DMS114 treated with DMSO at 0.1 percent for 48 hours (cell line): ENCODE measurements at regions not wholly inside any gene's neighbourhood (a gene's known extent, or its start where the extent isn't known, plus 50 kb on each side); places are given as distances from the start of the nearest gene placed in this dataset.

ENCODE experiments used
- DNase-seq: peaks from one replicate; lab custom pipeline; 2025; ENCODE audit not compliant: unreplicated experiment; lab: John Stamatoyannopoulos, UW

DNA sequence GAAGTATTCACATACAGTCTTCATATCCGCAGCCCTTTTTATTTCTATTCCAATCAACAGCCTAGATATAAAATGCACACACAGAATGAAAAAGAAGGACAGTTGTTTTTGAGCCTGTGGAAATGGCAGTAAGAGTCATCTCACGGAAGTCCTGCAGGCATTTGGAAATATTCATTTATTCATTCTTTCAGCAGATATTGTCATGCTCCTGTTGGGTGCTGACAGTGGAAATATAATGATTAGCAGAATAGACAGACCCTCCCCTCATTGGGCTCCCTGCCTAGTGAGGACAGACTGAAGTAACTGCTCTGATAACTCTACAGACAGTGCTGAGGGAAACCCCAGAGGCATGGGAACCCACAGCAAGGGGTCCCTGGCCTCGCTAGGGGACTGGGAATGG lies 392.3 kb downstream of the FOXO1 start:
- no peak for DNase-seq

DNA sequence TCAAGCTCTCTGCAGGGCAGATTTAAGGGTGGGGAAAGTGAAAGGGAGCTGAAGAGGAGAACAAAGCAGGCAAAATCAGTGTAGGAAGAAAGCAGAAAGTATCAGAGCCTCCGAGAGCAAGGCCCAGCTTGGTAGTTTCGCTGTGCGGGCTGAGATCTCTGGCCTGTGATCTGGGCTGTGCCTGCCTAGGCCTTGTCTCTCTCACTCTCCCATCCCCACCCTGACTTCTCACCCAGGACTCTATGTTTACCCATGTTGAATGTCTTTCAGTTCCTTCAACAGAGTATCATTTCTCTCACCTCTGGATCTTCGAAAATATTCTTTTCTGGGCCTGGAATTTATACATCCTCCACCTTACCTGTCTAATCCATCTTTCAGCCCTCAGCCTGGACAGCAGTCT lies 391.3 kb downstream of the FOXO1 start:
- no peak for DNase-seq

DNA sequence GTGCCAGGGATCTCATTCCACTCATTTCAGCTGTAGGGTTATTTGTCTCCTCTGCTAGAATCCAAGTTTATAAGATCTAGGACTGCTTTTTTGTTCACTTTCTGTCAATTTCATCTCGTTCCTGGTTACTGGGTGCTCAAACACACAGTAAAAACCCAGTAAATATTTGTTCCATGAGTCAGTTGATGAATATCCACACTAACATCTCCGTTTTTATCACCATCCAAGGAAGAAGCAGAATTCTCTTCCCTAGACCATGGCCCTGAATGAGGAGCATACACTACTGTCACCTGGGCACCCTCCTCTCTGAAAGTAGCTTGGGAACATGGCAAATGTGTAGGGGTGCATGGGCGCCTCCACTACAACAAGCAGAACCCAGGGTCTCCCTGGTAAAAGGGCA lies 390.8 kb downstream of the FOXO1 start:
- DNase-seq = no peak

DNA sequence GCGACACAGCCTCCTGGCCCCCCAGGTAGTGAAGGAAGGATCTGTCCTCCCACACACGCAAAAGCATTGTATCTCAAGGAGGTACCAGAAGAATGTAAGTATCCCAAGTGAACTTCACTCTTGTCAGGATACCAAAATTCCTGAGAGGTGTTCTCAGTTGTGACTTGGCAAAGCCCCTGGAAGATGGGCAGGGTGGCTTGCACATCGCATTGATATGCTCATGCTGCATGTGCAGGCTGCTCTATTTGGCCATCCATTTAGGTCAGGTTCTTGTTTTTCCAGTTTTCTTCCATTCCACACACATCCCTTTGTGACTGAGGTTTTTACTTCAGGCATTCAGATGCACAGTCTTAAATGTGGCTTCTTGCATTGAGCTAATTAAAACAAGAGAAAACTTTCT lies 382.8 kb downstream of the FOXO1 start:
- DNase-seq = no peak

DNA sequence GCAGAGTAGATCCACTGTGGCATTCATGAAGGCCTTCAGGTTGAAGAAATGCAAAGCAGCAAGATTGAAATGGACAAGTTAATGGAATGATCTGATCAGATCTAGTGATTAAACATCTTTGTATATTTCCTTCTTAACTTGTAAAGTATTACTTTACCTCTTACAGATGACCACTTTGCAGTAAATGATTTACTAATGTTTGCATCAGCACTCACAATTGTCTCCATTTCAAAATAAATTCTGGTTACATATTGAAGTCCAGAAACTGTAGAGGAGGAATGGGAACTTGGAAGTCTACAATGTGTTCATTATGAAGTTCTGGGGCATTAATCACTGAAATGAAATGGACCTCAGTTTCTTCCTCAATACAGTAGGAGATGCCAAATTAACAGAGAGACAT lies 380.8 kb downstream of the FOXO1 start:
- no peak for DNase-seq

DNA sequence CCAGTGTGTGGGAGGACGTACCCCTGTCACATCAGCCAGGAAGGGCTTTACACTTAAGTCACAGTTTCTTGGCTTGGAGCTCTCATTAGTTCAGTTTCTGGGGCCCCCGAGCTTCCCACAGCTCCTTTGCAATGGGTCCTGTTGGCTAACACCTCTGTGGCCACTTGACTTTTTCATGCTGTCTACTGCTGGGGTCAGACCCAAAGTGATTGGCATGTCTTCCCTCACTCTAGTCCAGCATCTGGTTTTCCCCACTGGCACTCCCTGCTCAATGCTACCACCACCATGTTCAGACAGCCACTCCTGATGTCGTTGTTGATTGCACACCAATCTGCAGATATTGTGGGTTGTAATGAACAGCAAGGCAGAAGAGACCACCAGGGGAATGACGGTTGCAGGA lies 379.0 kb downstream of the FOXO1 start:
- no peak for DNase-seq

DNA sequence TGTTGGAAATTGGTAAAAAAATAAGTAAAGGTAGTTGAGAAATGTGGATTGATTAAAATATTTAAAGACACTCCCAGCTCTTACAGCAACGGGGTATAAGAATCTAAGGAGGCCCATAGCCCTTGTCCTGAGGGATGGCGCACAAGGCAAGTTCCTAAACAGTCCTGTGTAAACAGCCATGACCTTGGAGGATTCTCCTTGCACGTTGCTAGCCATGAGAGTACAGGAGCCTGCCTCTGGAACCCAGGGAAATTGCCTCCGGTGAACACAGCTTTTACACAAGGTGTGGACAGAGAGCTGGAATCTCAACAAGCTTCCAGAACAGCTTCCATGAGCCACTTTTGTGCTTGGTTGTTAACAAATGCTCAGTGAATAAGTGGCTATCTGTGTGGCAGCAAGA lies 378.2 kb downstream of the FOXO1 start:
- DNase-seq = no peak

DNA sequence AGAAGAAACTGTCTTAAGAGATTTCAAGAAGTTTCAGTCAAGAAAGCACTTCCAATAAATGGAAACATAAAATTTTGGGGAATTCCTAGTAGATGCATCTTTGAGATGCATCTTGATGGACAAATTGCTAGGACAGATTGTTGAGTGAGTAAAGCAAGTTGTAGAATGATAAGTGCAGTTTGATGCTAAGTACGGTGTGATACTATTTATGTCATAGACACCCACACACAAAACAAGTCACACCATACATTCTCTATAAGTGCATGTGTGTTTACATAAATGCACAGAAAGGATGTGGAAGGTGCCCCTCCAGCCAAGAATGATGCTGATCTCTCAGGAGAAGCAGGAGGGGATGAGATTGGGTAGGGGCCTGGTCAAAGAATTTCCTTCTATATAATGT lies 375.7 kb downstream of the FOXO1 start:
- DNase-seq = no peak

DNA sequence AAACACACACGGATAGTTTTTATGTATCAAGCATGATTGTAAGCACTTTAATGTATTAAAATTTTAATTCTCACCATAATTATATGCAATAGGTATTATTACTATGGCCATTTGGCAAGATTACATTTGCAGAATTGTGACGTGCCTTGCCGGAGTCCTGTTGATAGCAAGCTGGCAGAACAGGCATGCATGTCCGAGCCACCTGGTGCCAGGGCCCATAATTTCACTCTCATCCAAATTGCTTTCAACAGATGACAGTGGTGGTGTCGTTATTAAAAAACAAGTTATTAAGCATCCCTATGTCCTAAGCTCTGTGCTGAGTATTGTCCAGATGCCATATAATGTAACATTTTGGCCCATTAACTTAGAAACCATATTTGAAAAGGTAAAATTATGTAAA lies 374.3 kb downstream of the FOXO1 start:
- DNase-seq = no peak

DNA sequence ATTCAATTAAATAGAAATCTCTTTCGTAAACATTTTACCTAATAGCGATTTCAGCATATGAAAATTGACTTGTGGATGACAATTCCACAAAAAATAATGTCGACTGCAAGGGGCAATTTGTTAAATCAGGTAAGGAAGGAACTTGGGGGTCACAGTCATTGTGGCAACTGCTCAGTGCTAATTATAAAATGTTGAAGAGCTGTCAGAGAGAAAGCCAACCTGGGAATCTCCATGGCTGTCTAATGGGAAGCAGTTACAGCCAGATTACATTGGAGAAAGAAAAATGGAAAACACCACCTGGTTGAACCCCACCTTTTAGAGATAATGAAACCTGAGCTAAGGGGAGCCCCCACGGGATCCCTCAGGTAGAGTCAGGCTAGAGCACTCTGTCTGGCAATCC lies 373.9 kb downstream of the FOXO1 start:
- DNase-seq = no peak

DNA sequence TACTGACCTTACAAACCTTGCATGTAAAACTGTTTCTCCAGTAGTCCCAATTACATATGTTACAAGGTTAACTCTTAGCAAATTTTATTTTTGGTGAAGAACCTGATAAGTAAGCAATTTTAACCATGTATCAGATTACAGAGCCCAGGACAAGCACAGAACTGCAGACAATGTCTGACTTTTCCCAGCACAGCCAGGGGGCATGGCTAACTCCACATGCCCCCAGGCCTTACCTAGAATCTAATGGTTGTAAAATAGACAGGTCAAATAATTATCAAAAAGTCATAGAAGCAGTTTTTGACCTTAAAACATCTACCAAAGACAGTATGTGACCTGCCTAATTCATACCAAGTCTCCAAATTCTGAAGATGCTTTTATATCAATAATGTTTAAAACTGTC lies 364.1 kb downstream of the FOXO1 start:
- DNase-seq = no peak

DNA sequence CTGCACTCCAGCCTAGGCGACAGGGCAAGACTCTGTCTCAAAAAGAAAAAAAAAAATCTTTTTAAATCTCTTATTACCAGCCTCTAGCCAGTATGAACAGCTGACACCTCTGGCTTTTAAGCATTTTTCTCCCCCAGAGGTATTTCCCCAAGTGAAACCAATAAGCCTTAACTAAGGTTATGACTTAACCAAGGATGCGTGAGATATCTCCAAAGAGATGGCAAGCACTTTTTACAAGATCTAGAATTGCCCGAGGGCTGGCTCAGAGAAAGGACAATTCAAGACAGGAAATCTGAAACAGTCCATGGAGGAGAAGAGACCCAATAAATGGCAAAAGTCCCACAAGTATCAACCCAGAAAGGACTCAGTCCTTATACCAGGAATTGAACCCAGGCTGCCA lies 362.1 kb downstream of the FOXO1 start:
- no peak for DNase-seq

DNA sequence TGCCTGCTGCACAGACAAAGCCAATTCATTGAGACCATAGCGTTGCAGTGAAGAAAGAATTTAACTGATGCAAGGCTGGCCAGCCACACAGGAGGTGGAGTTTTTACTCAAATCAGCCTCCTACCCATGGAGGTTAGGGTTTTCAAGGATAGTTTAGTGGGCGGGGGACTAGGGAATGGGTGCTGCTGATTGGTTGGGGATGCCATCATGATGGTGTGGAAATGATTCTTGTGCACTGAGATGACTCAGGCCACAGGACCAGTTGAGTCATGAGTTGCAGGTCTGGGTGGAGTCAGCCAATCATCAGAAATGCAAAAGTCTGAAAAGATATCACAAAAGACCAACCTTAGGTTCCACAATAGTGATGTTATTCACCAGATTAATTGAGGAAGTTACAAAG lies 359.6 kb downstream of the FOXO1 start:
- no peak for DNase-seq

DNA sequence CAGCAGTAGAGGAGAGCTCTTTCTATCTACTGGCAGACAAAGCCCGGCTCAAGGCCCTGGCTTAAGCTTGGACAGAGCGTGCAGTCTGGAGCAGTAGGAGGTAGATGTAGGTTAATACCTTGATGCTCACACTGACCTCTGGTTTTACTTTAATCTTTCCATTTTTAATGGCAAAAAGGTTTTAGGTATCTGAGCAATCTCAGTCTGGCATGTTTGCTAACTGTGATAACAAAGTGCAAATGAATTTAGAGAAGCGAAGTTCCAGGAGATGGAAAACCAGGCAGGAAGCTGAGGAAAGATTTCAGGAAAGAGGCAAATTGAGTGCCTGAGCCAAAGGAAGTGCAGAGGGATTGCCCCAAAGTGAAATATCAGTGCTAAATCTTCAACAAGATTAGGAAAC lies 356.6 kb downstream of the FOXO1 start:
- DNase-seq = no peak

DNA sequence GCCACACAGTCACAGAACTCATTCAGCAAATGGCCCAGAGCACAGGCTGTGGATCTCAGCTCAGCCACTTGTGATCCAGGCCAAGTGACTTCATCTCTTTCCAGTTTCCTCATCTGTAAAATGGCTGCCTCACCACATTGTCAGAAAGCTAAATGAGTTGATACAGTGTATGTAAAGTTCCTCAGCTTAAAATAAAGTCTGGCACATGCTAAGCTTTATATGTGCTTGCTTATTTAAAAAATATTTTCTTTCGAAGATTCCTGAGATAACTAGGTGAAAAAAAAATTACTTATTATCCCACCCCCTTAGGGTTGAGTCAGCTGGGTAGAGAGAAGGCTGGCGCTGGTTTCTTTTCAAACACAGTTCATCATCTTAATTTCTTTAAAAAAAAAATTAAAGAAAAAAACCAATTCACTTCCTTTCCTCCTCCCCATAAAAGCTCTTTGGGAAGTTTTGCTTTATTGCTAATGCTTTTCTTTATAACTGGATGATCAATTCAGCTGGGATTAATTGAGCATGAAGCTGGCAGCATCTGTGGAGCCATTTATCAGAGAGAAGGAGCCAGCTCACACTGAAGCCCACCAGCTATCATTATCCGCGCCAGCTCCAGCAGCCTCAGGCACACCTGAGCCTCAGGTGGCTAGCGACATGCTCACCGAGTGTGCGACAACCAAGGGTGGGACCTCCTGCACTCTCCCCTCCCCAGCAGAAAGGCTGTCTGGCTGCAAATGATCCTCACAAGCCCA lies 354.9 kb downstream of the FOXO1 start:
- no peak for DNase-seq

DNA sequence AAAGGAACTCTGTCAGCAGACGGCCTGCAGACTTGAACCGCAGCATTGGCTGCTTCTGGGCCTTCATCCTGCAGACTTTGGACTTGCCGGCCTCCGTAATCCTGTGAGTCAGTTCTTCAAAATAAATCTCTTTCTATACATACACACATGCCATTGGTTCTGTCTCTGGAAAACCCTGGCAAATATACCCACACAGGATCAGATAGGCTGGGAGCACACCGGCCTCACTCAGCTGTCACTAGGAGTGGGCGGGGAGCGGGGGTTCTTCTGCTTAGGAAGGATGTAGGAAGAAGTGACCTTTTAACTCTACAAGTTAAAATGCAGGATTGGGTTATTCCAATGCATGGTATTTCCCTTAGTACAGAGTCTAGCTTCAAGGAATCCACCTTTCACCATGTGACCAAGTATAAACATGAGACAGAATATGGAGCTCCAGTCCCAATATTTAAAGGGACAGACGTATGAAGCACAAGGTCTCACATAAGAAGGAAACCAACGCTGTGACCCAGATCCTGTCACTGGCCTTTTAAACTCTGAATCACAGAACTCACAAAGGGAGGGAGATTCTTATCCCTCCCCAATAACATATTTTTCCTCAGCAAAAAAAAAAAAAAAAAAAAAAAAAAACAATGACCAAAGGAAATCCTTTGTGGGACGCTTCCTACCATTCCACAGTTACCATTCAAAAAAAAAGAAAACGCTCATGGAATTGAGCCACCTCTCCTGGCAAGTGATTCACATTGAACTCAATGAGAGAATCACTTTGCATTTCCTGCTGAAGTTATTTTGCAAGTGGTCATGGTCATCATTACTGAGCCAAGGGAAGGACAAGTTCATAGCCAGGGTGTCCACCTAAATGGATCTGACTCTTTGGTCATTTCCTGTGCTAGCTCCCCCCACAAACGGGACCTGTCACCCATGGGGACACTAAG lies 352.9 kb downstream of the FOXO1 start:
- DNase-seq = no peak

DNA sequence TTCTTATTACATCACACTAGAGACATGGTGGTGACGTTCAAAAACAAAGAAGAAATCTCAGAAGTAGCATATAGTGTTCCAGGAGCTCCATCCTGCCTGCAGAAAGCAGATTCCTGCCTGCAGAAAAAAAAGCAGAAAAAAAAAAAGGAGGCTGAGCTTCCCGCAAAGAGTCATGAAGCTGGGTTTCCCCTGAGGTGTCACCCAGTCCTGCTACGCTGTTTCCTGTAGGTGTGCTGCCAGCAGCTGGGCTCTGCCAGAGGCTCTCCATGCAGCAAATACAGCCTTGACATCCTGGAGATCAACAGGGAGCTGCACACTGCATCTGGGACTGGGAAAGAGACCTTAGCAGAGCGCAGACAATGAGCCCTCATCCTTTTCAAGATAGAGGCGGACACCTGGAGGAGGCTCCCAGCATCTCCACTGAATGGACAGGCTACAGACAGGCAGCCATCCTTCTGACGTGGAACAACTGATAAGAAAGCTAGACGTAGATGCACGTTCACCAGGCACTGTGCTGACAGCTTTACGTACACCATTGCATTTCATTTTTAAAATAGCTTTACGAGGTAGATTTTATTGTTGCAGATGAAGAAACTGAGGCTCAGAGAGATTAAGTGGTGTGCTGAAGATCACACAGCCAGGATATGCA lies 350.9 kb downstream of the FOXO1 start:
- DNase-seq = no peak

DNA sequence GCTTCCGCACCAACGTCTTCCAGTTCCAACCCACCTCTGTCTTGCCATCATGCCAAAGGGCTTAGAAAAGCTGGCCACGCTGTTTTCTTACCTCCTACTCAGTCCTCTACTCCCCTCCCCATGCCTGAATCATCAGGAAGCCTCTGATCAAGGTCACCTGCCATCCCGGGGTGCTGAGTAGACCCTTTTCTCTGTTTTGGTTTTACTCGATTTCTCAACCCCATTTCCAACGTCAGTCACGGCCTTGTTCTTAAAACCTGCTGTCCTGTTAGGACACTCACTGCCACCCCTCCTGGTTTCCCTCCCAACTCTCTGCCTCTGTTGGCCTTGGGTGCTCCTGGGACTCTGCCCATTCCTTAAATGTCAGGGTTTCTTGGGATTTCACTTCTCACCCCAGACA lies 350.1 kb downstream of the FOXO1 start:
- no peak for DNase-seq

DNA sequence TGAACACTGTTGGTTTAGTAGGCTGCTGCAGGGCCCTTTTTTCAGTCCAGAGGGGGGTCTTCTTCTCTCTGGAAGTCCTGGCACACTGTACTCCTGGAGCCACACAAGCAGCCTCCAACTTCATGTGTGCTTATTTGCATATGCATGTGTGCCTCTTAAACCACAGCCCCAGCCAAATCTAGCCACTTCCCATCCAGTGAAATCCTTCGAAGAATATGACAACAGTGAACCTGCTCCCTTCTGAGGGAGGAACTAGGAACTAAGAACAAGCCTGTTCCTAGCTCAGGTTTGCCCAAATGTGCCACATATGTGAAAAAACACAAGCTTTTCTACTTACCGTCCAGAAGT lies 348.5 kb downstream of the FOXO1 start:
- no peak for DNase-seq

DNA sequence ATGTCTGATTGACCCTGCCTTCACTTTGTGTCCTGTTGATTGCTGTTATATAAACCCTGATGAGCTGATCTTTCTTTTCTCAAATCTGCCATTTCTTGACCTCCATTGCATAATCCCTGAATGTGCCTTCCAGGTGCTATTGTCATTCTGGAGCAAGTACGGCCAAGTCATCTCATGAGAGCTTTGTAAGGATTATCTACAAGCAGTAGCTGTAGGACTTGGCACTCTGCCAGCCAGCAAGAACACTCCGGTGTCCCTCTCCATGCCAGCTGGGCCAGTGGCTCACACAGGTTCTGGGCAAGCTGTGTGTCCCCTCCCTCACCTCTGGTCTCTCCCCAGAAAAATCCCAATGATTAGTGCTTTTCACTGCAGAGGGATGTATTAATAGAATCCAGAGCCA lies 348.1 kb downstream of the FOXO1 start:
- no peak for DNase-seq

DNA sequence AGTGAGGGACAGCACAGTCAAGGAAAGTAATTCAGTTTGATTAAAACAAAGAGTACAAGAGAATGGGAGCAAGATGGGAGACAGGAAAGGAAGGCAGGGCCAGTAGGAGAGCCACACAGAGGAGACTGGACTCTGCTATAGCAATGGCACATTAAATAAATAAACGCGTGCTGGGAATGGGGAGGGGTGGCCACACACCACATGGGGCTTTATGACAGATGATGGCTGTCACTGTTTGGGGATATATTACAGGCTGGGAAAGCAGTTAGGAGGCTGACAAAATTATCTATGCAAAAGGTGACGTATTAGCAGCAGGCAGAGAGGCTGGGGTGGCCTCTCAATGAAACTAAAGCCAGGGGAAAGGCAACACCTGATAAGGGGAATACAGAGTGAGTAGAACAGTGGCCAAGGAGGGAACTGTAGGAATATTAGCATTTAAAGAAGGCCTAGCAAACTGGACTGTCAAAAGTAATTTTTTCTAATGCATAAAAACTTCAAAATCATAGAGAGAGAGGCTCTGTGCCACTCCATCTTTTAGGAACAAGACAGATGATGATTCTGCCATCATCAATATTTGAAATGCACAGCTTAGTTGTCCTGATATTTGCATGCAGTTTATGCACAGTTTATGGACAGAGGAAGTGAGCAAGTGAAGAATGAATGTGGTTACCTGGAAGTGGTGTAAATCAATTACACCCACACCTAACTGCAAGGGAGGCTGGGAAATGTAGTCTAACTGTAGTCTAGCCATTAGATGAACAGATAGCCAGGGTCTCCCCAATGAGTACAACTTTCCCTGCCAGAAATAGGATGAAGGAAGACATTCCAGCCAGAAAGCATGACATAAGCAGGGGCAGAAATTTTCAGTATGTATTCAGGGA lies 346.5 kb downstream of the FOXO1 start:
- no peak for DNase-seq
